Hepatocyte (in vitro differentiated cells): ENCODE measurements at regions not wholly inside any gene's neighbourhood (a gene's known extent, or its start where the extent isn't known, plus 50 kb on each side); places are given as distances from the start of the nearest gene placed in this dataset.

Experiments used
- DNase-seq: peaks from one replicate; pipeline ENCODE4 v3.0.0-alpha.2; 2016; ENCODE audit warnings: low spot score
- H2AFZ ChIP-seq: fragments of 200-600 bp; sonication (generic); 2 replicates; pipeline ENCODE4 v1.6.0; 2016; ENCODE audit warnings: antibody characterized with exemption, mild to moderate bottlenecking
- H3K27ac ChIP-seq: fragments of 200-600 bp; sonication (generic); 2 replicates; pipeline ENCODE4 v1.5.1; 2016; ENCODE audit warnings: mild to moderate bottlenecking
- H3K27me3 ChIP-seq: fragments of 200-600 bp; sonication (generic); 2 replicates; pipeline ENCODE4 v1.6.1; 2016
- H3K36me3 ChIP-seq: fragments of 200-600 bp; sonication (generic); replicated peaks from 2 replicates; pipeline ENCODE4 v1.5.1; 2016; ENCODE audit warnings: low read depth; ENCODE audit not compliant: insufficient read depth
- H3K4me1 ChIP-seq: fragments of 200-600 bp; sonication (generic); 2 replicates; pipeline ENCODE4 v1.5.1; 2016; ENCODE audit warnings: mild to moderate bottlenecking, moderate library complexity; ENCODE audit not compliant: insufficient read depth
- H3K4me2 ChIP-seq: fragments of 200-600 bp; sonication (generic); 2 replicates; pipeline ENCODE4 v1.6.0; 2016
- H3K4me3 ChIP-seq: fragments of 200-600 bp; sonication (generic); 2 replicates; pipeline ENCODE4 v1.5.1; 2016; ENCODE audit warnings: mild to moderate bottlenecking
- H3K79me2 ChIP-seq: fragments of 200-600 bp; sonication (generic); 2 replicates; pipeline ENCODE4 v1.6.0; 2017; ENCODE audit warnings: mild to moderate bottlenecking
- H3K9me2 ChIP-seq: fragments of 200-600 bp; sonication (generic); replicated peaks from 2 replicates; pipeline ENCODE4 v1.6.0; 2017; ENCODE audit warnings: mild to moderate bottlenecking; ENCODE audit not compliant: insufficient read depth
- H3K9me3 ChIP-seq: fragments of 200-600 bp; sonication (generic); 2 replicates; pipeline ENCODE4 v1.5.1; 2016; ENCODE audit warnings: low read depth, mild to moderate bottlenecking
- H4K20me1 ChIP-seq: fragments of 200-600 bp; sonication (generic); 2 replicates; pipeline ENCODE4 v1.6.0; 2016; ENCODE audit warnings: mild to moderate bottlenecking; ENCODE audit not compliant: insufficient read depth, poor library complexity, severe bottlenecking
- CTCF ChIP-seq: fragments of 200-600 bp; sonication (generic); IDR thresholded peaks from 2 replicates; pipeline ENCODE4 v1.5.1; 2016; ENCODE audit warnings: antibody characterized with exemption, mild to moderate bottlenecking; ENCODE audit not compliant: poor library complexity
- EZH2 ChIP-seq: fragments of 200-600 bp; sonication (generic); IDR thresholded peaks from 2 replicates; pipeline ENCODE4 v1.6.1; 2016; ENCODE audit warnings: antibody characterized with exemption, mild to moderate bottlenecking, borderline replicate concordance
- EZH2phosphoT487 ChIP-seq: fragments of 200-600 bp; sonication (generic); IDR thresholded peaks from one replicate; pipeline ENCODE4 v1.6.1; 2018; ENCODE audit warnings: antibody characterized with exemption, mild to moderate bottlenecking, low read depth, moderate library complexity; ENCODE audit not compliant: unreplicated experiment, severe bottlenecking
- WGBS: methylation state at CpG from one replicate; pipeline ENCODE4 v1.1.6; 2016; ENCODE audit warnings: low lambda C conversion rate; ENCODE audit errors: missing lambda C conversion rate; 5-methylcytosine and 5-hydroxymethylcytosine counted together

- Histone ChIP-seq H3K4me3 (peak overlapping the region; percentile 67), H3K9me3 (no peaks in the 10 kb centered on the region), H3K36me3 (no peaks in the 10 kb centered on the region), H2AFZ (peak overlapping the region; percentile 77), H3K79me2 (no peaks in the 10 kb centered on the region), H3K4me1 (peaks cover 17% of the 10 kb centered on the region), H3K27me3 (no peaks in the 10 kb centered on the region), H3K4me2 (peak overlapping the region; percentile 87), H4K20me1 (no peaks in the 10 kb centered on the region), H3K27ac (peak overlapping the region; percentile 94), H3K9me2 (no peaks in the 10 kb centered on the region)
- WGBS = 22% methylated on average over 16 of the region's 16 CpGs
- no peak for DNase-seq
- TF ChIP-seq EZH2phosphoT487 (no peak), CTCF (no peak), EZH2 (no peak)
Measured at GRCh38 chr14:34060651-34060999, 109.8 kb upstream of the EGLN3 start.

- H3K27me3 ChIP-seq = no peaks in the 10 kb centered on the region
- H3K4me1 ChIP-seq = peaks cover 20% of the 10 kb centered on the region
- no peaks in the 10 kb centered on the region for H4K20me1 ChIP-seq
- no peaks in the 10 kb centered on the region for H3K79me2 ChIP-seq
- H3K9me2 ChIP-seq = no peaks in the 10 kb centered on the region
- peak overlapping the region; percentile 94 for H3K27ac ChIP-seq
- no peaks in the 10 kb centered on the region for H3K36me3 ChIP-seq
- H3K4me2 ChIP-seq = peak overlapping the region; percentile 87
- peak; percentile 94 for DNase-seq
- H3K4me3 ChIP-seq = peak overlapping the region; percentile 67
- no peaks in the 10 kb centered on the region for H3K9me3 ChIP-seq
- peak overlapping the region; percentile 77 for H2AFZ ChIP-seq
- WGBS = 3% methylated on average over 61 of the region's 84 CpGs
- TF ChIP-seq EZH2 (no peak), EZH2phosphoT487 (no peak), CTCF (peak; percentile 38)
Measured at GRCh38 chr14:34059925-34060650, 109.2 kb upstream of the EGLN3 start.

GRCh38 chr14:34059037-34059924 lies 108.4 kb upstream of the EGLN3 start:
- Histone ChIP-seq H4K20me1 (no peaks in the 10 kb centered on the region), H3K36me3 (no peaks in the 10 kb centered on the region), H2AFZ (peak overlapping the region; percentile 77), H3K4me3 (peak overlapping the region; percentile 67), H3K79me2 (no peaks in the 10 kb centered on the region), H3K4me2 (peak overlapping the region; percentile 87), H3K9me2 (no peaks in the 10 kb centered on the region), H3K27me3 (no peaks in the 10 kb centered on the region), H3K9me3 (no peaks in the 10 kb centered on the region), H3K27ac (peak overlapping the region; percentile 94), H3K4me1 (peaks cover 19% of the 10 kb centered on the region)
- 81% methylated on average over 16 of the region's 16 CpGs for WGBS
- no peak for DNase-seq
- TF ChIP-seq EZH2 (no peak), EZH2phosphoT487 (no peak), CTCF (no peak)
